ENCODE measurements at regions not wholly inside any gene's neighbourhood (a gene's known extent, or its start where the extent isn't known, plus 50 kb on each side); places are given as distances from the start of the nearest gene placed in this dataset.

GRCh38 chr7:70849580-70850235 is 282.2 kb upstream of the GALNT17 start:
- no peaks in the 10 kb centered on the region for H3K9me3 ChIP-seq (ENCODE audit: insufficient read depth in 2 of 2, low read depth in 1 of 2, low read length in 1 of 2)
- H3K4ac ChIP-seq (replicated peaks; ENCODE audit: insufficient read length, low read depth, low read length) = no peak overlapping the region
- H2AK5ac ChIP-seq (ENCODE audit: low read depth, low read length) = no peak overlapping the region; the same call in 1 of the 2 replicates
- H2BK20ac ChIP-seq (ENCODE audit: low read length) = 0 out of 2 replicates have a peak overlapping the region, but pooled peaks have one; percentile 80
- peak overlapping the region; percentile 91 for H3K27ac ChIP-seq (ENCODE audit: low read depth, low read length)
- POLR2A ChIA-PET (ENCODE audit: partially characterized antibody) = interaction anchor here (0.7 to 1.6 kb wide), 7 partner anchors 8 to 282 kb away, joined by 3 to 8 read pairs (median 3); no protein-coding TSS in a partner anchor
- no peak overlapping the region for H3K18ac ChIP-seq (ENCODE audit: extremely low read depth, low read length)
- no peaks in the 10 kb centered on the region for H3K79me1 ChIP-seq (ENCODE audit: low read depth, low read length)
- no peak overlapping the region for H2BK15ac ChIP-seq (ENCODE audit: low read length)
- no peaks in the 10 kb centered on the region for H3K79me2 ChIP-seq (ENCODE audit: control insufficient read depth in 1 of 2, insufficient read depth in 2 of 2, low read length in 2 of 2)
- H2BK5ac ChIP-seq (ENCODE audit: low read depth, low read length) = peak overlapping the region; percentile 100
- no peak overlapping the region for H3K23ac ChIP-seq (ENCODE audit: insufficient read length)
- H3K56ac ChIP-seq (replicated peaks; ENCODE audit: insufficient read length, low read depth, low read length) = no peak overlapping the region
- H2BK12ac ChIP-seq (ENCODE audit: low read depth, low read length) = peak overlapping the region; percentile 83; the same call in 1 of the 2 replicates
- H3K36me3 ChIP-seq (ENCODE audit: control insufficient read depth in 2 of 4, insufficient read depth in 4 of 4, low read length in 3 of 4) = no peaks in the 10 kb centered on the region; a peak in 1 of 8 replicates
- no peaks in the 10 kb centered on the region for H3K27me3 ChIP-seq (replicated peaks in 1 of 4; ENCODE audit: control insufficient read depth in 3 of 4, extremely low read depth in 1 of 4, insufficient read depth in 3 of 4, low read length in 3 of 4)
- H3K14ac ChIP-seq (ENCODE audit: insufficient read length) = no peak overlapping the region
- H3K23me2 ChIP-seq (ENCODE audit: low read depth, low read length) = no peaks in the 10 kb centered on the region
- no peak overlapping the region for H3K4me3 ChIP-seq (ENCODE audit: extremely low read depth in 1 of 4, insufficient read depth in 2 of 4, low read depth in 3 of 4, low read length in 4 of 4)
- peak; percentile 87 for FAIRE-seq
- peaks cover 0 to 4% (median under 1%) of the 10 kb centered on the region in 4 experiments; a peak in 3 of 7 replicates for H3K4me1 ChIP-seq (replicated peaks in 1 of 4; ENCODE audit: control insufficient read depth in 3 of 4, insufficient read depth in 4 of 4, low read length in 3 of 4)
- no peak overlapping the region for H2AFZ ChIP-seq (ENCODE audit: low read length)
- peak overlapping the region; percentile 71 for H4K91ac ChIP-seq (replicated peaks; ENCODE audit: insufficient read length, low read length)
- DNase-seq (ENCODE audit: low read depth in 1 of 2, low spot score in 2 of 2) = no peak
- 68% methylated on average over 3 of the region's 3 CpGs; no CpG with 5 or more reads in 1 of the 2 experiments for WGBS, 2 experiments (ENCODE audit: extremely low coverage in 1 of 2, insufficient coverage in 1 of 2, insufficient read length in 1 of 2, insufficient replicate concordance in 2 of 2, low coverage in 1 of 2, low lambda C conversion rate in 2 of 2, missing lambda C conversion rate in 1 of 2)
- CTCF ChIA-PET (ENCODE audit: partially characterized antibody) = interaction anchor here (1.0 to 4.4 kb wide), 6 partner anchors 8 to 886 kb away, joined by 3 to 18 read pairs (median 4); no protein-coding TSS in a partner anchor
- no peak overlapping the region for H3K4me2 ChIP-seq (ENCODE audit: insufficient read depth in 1 of 2, low read depth in 2 of 2, low read length in 2 of 2)
- no peak overlapping the region for H4K8ac ChIP-seq (ENCODE audit: extremely low read depth, insufficient read depth, low read length)
- H4K20me1 ChIP-seq (replicated peaks in 1 of 2; ENCODE audit: control insufficient read depth in 1 of 2, insufficient read depth in 2 of 2, low read length in 2 of 2) = no peaks in the 10 kb centered on the region
- no peak overlapping the region for H2BK120ac ChIP-seq (replicated peaks; ENCODE audit: low read depth, low read length)
- H3K9ac ChIP-seq (replicated peaks in 1 of 4; ENCODE audit: extremely low read depth in 1 of 4, low read depth in 3 of 4, low read length in 3 of 4) = peak overlapping the region in 1 of 4 experiments; percentile 63; a peak in 2 of 7 replicates
- peak overlapping the region; percentile 36 for H4K5ac ChIP-seq (ENCODE audit: insufficient read length, low read depth, low read length)
- TF ChIP-seq CEBPB (IDR thresholded peaks at IDR 0.05; ENCODE audit: low read depth, low read length) = no peak
- no peak for TF ChIP-seq KDM4A (IDR thresholded peaks at IDR 0.05; ENCODE audit: low read depth, low read length, severe bottlenecking)
- 0 out of 2 replicates have a peak, but pooled peaks have one; percentile 73 for TF ChIP-seq RXRA (IDR thresholded peaks at IDR 0.05; ENCODE audit: insufficient read depth, low read depth, low read length)
- peak; percentile 16 for TF ChIP-seq ASH2L (IDR thresholded peaks at IDR 0.05; ENCODE audit: low read length)
- TF ChIP-seq SP2 (IDR thresholded peaks at IDR 0.05; ENCODE audit: low read length) = no peak
- TF ChIP-seq POLR2AphosphoS5 (IDR thresholded peaks at IDR 0.05; ENCODE audit: low read depth, low read length) = 0 out of 2 replicates have a peak, but pooled peaks have one; percentile 47
- no peak for TF ChIP-seq SAP30 (IDR thresholded peaks at IDR 0.05; ENCODE audit: insufficient read depth, insufficient replicate concordance, low read length)
- TF ChIP-seq EZH2 (IDR thresholded peaks at IDR 0.05; ENCODE audit: low read depth, low read length, severe bottlenecking) = no peak
- peak in 1 of 2 experiments; percentile 95; a peak in 1 of 3 replicates for TF ChIP-seq EP300 (IDR thresholded peaks at IDR 0.05; ENCODE audit: borderline replicate concordance in 1 of 2, low read depth in 2 of 2, low read length in 2 of 2)
- TF ChIP-seq CHD2 (IDR thresholded peaks at IDR 0.05; ENCODE audit: low read length) = peak; percentile 37; the same call in 1 of the 2 replicates
- TF ChIP-seq SIN3A (conservative IDR thresholded peaks at IDR 0.05 in 1 of 2, IDR thresholded peaks at IDR 0.05 in 1 of 2; ENCODE audit: low read depth in 1 of 2, low read length in 2 of 2) = no peak
- peak; percentile 44 for TF ChIP-seq TAF7 (optimal IDR thresholded peaks at IDR 0.05; ENCODE audit: borderline replicate concordance, low read depth, low read length)

Data from H1 (cell line).